H9 (cell line): ENCODE measurements at regions not wholly inside any gene's neighbourhood (a gene's known extent, or its start where the extent isn't known, plus 50 kb on each side); places are given as distances from the start of the nearest gene placed in this dataset.

ENCODE experiments used
- DNase-seq: peaks from one replicate; pipeline ENCODE4 v3.0.0-alpha.2; 2017
- H2AFZ ChIP-seq: one replicate; pipeline ENCODE4 v1.6.1; 2013; ENCODE audit warnings: mild to moderate bottlenecking, low read length, control low read depth, moderate library complexity
- H2AK5ac ChIP-seq: 2 replicates; pipeline ENCODE4 v1.6.1; 2013; ENCODE audit warnings: low read length, control low read depth, mixed read lengths; ENCODE audit not compliant: insufficient read length
- H2BK120ac ChIP-seq: one replicate; pipeline ENCODE4 v1.6.1; 2013; ENCODE audit warnings: low read depth, mild to moderate bottlenecking, low read length, control low read depth, inconsistent platforms; ENCODE audit not compliant: poor library complexity, severe bottlenecking
- H2BK12ac ChIP-seq: 2 replicates; pipeline ENCODE4 v1.6.1; 2013; ENCODE audit warnings: low read length, control low read depth, mixed read lengths, low read depth; ENCODE audit not compliant: insufficient read length
- H2BK15ac ChIP-seq: 2 replicates; pipeline ENCODE4 v1.6.1; 2013; ENCODE audit warnings: low read depth, low read length, control low read depth
- H2BK20ac ChIP-seq: one replicate; pipeline ENCODE4 v1.6.1; 2013; ENCODE audit warnings: low read depth, mild to moderate bottlenecking, low read length, control low read depth, inconsistent platforms; ENCODE audit not compliant: poor library complexity, severe bottlenecking
- H2BK5ac ChIP-seq: 2 replicates; pipeline ENCODE4 v1.6.1; 2013; ENCODE audit warnings: low read length, control low read depth, mixed read lengths; ENCODE audit not compliant: insufficient read length
- H3K14ac ChIP-seq: 2 replicates; pipeline ENCODE4 v1.6.1; 2013; ENCODE audit warnings: low read length, control low read depth; ENCODE audit not compliant: insufficient read depth
- H3K18ac ChIP-seq: 2 replicates; pipeline ENCODE4 v1.6.1; 2013; ENCODE audit warnings: low read depth, mild to moderate bottlenecking, mixed read lengths, low read length, control low read depth; ENCODE audit not compliant: insufficient read length
- H3K23ac ChIP-seq: 2 replicates; pipeline ENCODE4 v1.6.1; 2013; ENCODE audit warnings: low read length, control low read depth, mixed read lengths, low read depth; ENCODE audit not compliant: insufficient read length
- H3K23me2 ChIP-seq: 2 replicates; pipeline ENCODE4 v1.6.1; 2013; ENCODE audit warnings: low read depth, mild to moderate bottlenecking, mixed read lengths, low read length, control low read depth; ENCODE audit not compliant: insufficient read length, poor library complexity, severe bottlenecking
- H3K27ac ChIP-seq: 2 replicates; pipeline ENCODE4 v1.5.1; 2013; ENCODE audit warnings: low read length, control low read depth, mixed read lengths, low read depth; ENCODE audit not compliant: insufficient read length
- H3K27me3 ChIP-seq: 2 replicates; pipeline ENCODE4 v1.6.1; 2013; ENCODE audit warnings: low read length, control low read depth, inconsistent platforms; ENCODE audit not compliant: insufficient read depth
- H3K4ac ChIP-seq: 2 replicates; pipeline ENCODE4 v1.6.1; 2013; ENCODE audit warnings: low read depth, mild to moderate bottlenecking, control low read depth, inconsistent platforms, low read length, moderate library complexity
- H3K4me1 ChIP-seq: 2 replicates; pipeline ENCODE4 v1.6.1; 2013; ENCODE audit warnings: low read length, control low read depth, inconsistent platforms; ENCODE audit not compliant: insufficient read depth
- H3K4me2 ChIP-seq: 2 replicates; pipeline ENCODE4 v1.6.1; 2013; ENCODE audit warnings: low read length, control low read depth, mixed read lengths; ENCODE audit not compliant: insufficient read length, insufficient read depth
- H3K56ac ChIP-seq: 2 replicates; pipeline ENCODE4 v1.6.1; 2013; ENCODE audit warnings: low read depth, mild to moderate bottlenecking, mixed read lengths, low read length, control low read depth; ENCODE audit not compliant: insufficient read length
- H3K79me1 ChIP-seq: 2 replicates; pipeline ENCODE4 v1.6.1; 2013; ENCODE audit warnings: low read depth, mild to moderate bottlenecking, moderate library complexity, low read length, control low read depth, inconsistent platforms; ENCODE audit not compliant: insufficient read depth, poor library complexity, severe bottlenecking
- H3K79me2 ChIP-seq: 2 replicates; pipeline ENCODE4 v1.6.1; 2013; ENCODE audit warnings: low read length, control low read depth, inconsistent platforms; ENCODE audit not compliant: insufficient read depth
- H3K9ac ChIP-seq: 2 replicates; pipeline ENCODE4 v1.6.1; 2013; ENCODE audit warnings: low read length, control low read depth, mixed read lengths; ENCODE audit not compliant: insufficient read length; ENCODE audit errors: extremely low read depth
- H3K9me3 ChIP-seq: one replicate; pipeline ENCODE4 v1.6.1; 2013; ENCODE audit warnings: low read depth, low read length, inconsistent platforms; ENCODE audit not compliant: control insufficient read depth
- H3T11ph ChIP-seq: one replicate; pipeline ENCODE4 v1.6.1; 2013; ENCODE audit warnings: mild to moderate bottlenecking, low read length, control low read depth, inconsistent platforms
- H4K20me1 ChIP-seq: one replicate; pipeline ENCODE4 v1.6.1; 2013; ENCODE audit not compliant: control insufficient read depth, insufficient read length, insufficient read depth
- H4K5ac ChIP-seq: 2 replicates; pipeline ENCODE4 v1.6.1; 2013; ENCODE audit warnings: low read depth, mild to moderate bottlenecking, mixed read lengths, low read length, control low read depth; ENCODE audit not compliant: insufficient read length
- H4K8ac ChIP-seq: replicated peaks from 2 replicates; pipeline ENCODE4 v1.6.1; 2013; ENCODE audit warnings: low read length, control low read depth, mixed read lengths, low read depth; ENCODE audit not compliant: insufficient read length
- H4K91ac ChIP-seq: 2 replicates; pipeline ENCODE4 v1.6.1; 2013; ENCODE audit warnings: low read depth, mild to moderate bottlenecking, moderate library complexity, mixed read lengths, low read length, control low read depth; ENCODE audit not compliant: insufficient read length
- H3K27ac Mint-ChIP-seq, 3 experiments: 2 replicates in 2 of 3; 3 replicates in 1 of 3; pipeline ENCODE4 v1.8.0; 2020 to 2021; ENCODE audit warnings: mixed read lengths in 3 of 3, mild to moderate bottlenecking in 1 of 3, moderate library complexity in 1 of 3
- H3K27me3 Mint-ChIP-seq: 2 replicates; pipeline ENCODE4 v1.8.0; 2021; ENCODE audit warnings: low read depth, mild to moderate bottlenecking, moderate library complexity, mixed read lengths
- H3K36me3 Mint-ChIP-seq, 3 experiments: 2 replicates in 2 of 3; 3 replicates in 1 of 3; pipeline ENCODE4 v1.8.0; 2020 to 2021; ENCODE audit warnings: low read depth in 3 of 3, mixed read lengths in 3 of 3; ENCODE audit not compliant: insufficient read depth in 1 of 3
- H3K4me1 Mint-ChIP-seq, 2 experiments: 2 replicates each; pipeline ENCODE4 v1.8.0; 2020; ENCODE audit warnings: mixed read lengths in 2 of 2
- H3K4me3 Mint-ChIP-seq, 2 experiments: 2 replicates in 1 of 2; 3 replicates in 1 of 2; pipeline ENCODE4 v1.8.0; 2020 to 2021; ENCODE audit warnings: mild to moderate bottlenecking in 2 of 2, mixed read lengths in 2 of 2, moderate library complexity in 1 of 2
- H3K9me3 Mint-ChIP-seq, 2 experiments: 2 replicates in 1 of 2; 3 replicates in 1 of 2; pipeline ENCODE4 v1.8.0; 2020; ENCODE audit warnings: mild to moderate bottlenecking in 2 of 2, mixed read lengths in 2 of 2, moderate library complexity in 1 of 2
- CTCF ChIP-seq: fragments of 200-600 bp; sonication (generic); conservative IDR thresholded peaks from 3 replicates; pipeline ENCODE4 v1.8.0; 2021; ENCODE audit warnings: antibody characterized with exemption, mild to moderate bottlenecking
- WGBS: extraction: QIAGEN DNeasy Blood & Tissue Kit; methylation state at CpG from one replicate; pipeline ENCODE4 v1.1.7; 2013; ENCODE audit warnings: missing lambda C conversion rate, low lambda C conversion rate, mixed read lengths; ENCODE audit not compliant: insufficient read length; ENCODE audit errors: extremely low coverage; 5-methylcytosine and 5-hydroxymethylcytosine counted together

GRCh38 chr2:58788402-58788801, 547.3 kb upstream of the FANCL start:
- Mint-ChIP-seq H3K36me3 (no peaks in the 10 kb centered on the region), H3K4me3 (no peak overlapping the region), H3K27me3 (no peaks in the 10 kb centered on the region), H3K27ac (no peak overlapping the region), H3K9me3 (no peaks in the 10 kb centered on the region), H3K4me1 (no peaks in the 10 kb centered on the region)
- Histone ChIP-seq H2BK15ac (no peak overlapping the region), H2AFZ (no peak overlapping the region), H2BK12ac (no peak overlapping the region), H3K9ac (no peak overlapping the region), H3K4me1 (no peaks in the 10 kb centered on the region), H3K14ac (no peak overlapping the region), H4K91ac (no peak overlapping the region), H3K56ac (no peak overlapping the region), H3K4ac (no peak overlapping the region), H4K8ac (no peak overlapping the region), H3K79me2 (no peaks in the 10 kb centered on the region), H2BK5ac (no peak overlapping the region), H2BK20ac (no peak overlapping the region), H4K5ac (no peak overlapping the region), H3K79me1 (no peaks in the 10 kb centered on the region), H3T11ph (no peak overlapping the region), H3K27ac (no peak overlapping the region), H3K9me3 (no peaks in the 10 kb centered on the region), H2BK120ac (no peak overlapping the region), H3K27me3 (no peaks in the 10 kb centered on the region), H2AK5ac (no peak overlapping the region), H3K23ac (no peak overlapping the region), H4K20me1 (no peaks in the 10 kb centered on the region), H3K4me2 (no peak overlapping the region), H3K23me2 (no peaks in the 10 kb centered on the region), H3K18ac (no peak overlapping the region)
- WGBS = no CpG with 5 or more reads among the region's 1 CpG
- TF ChIP-seq CTCF = no peak
- DNase-seq = no peak
